H1 (cell line): ENCODE measurements at regions not wholly inside any gene's neighbourhood (a gene's known extent, or its start where the extent isn't known, plus 50 kb on each side); places are given as distances from the start of the nearest gene placed in this dataset.

Source experiments
- EZH2 ChIP-seq: fragments of 200-600 bp; sonication (generic); IDR thresholded peaks from 2 replicates; pipeline ENCODE4 v1.7.1; 2012; ENCODE audit warnings: low read depth, mild to moderate bottlenecking, moderate library complexity, low read length, inconsistent platforms; ENCODE audit not compliant: severe bottlenecking
- SIN3A ChIP-seq, 2 experiments: IDR thresholded peaks in 1 of 2; conservative IDR thresholded peaks in 1 of 2; 2 replicates each; pipeline ENCODE4 v1.6.1; 2011 to 2012; ENCODE audit warnings: low read length in 2 of 2, improper control_type of control experiment in 1 of 2, low read depth in 1 of 2, mild to moderate bottlenecking in 1 of 2
- TF ChIP-seq, protein P1 (sequence below), 3 experiments: IDR thresholded peaks; 1 replicate in 2 of 3; 2 replicates in 1 of 3; pipeline versions ENCODE4 v1.5.1 to v1.6.1; 2011; ENCODE audit warnings: low read length in 3 of 3, mild to moderate bottlenecking in 3 of 3, inconsistent platforms in 2 of 3, low read depth in 1 of 3, moderate library complexity in 1 of 3; ENCODE audit not compliant: insufficient read depth in 1 of 3; ENCODE audit errors: control extremely low read depth in 1 of 3

DNA sequence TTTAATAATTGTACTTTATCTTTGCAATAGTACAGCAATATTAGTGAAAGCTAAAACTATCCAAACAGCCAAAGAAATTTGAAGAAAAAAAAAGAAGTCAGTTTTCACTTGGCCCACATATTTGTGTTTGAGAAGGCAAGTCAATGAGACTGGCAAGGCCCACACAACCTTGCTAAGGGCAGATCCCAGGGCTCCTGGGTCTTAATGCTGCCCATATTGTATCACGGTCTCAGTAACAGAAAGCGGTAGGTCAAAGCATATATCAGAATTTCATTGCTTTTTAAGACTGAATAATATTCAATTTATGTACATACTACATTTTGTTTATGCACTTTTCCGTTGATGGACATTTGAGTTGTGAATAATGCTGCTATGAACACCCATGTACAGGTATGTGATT is 262.0 kb upstream of the TOPAZ1 start:
- TF ChIP-seq, protein P1, sequence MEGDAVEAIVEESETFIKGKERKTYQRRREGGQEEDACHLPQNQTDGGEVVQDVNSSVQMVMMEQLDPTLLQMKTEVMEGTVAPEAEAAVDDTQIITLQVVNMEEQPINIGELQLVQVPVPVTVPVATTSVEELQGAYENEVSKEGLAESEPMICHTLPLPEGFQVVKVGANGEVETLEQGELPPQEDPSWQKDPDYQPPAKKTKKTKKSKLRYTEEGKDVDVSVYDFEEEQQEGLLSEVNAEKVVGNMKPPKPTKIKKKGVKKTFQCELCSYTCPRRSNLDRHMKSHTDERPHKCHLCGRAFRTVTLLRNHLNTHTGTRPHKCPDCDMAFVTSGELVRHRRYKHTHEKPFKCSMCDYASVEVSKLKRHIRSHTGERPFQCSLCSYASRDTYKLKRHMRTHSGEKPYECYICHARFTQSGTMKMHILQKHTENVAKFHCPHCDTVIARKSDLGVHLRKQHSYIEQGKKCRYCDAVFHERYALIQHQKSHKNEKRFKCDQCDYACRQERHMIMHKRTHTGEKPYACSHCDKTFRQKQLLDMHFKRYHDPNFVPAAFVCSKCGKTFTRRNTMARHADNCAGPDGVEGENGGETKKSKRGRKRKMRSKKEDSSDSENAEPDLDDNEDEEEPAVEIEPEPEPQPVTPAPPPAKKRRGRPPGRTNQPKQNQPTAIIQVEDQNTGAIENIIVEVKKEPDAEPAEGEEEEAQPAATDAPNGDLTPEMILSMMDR (IDR thresholded peaks at IDR 0.05; ENCODE audit: control extremely low read depth in 1 of 3, insufficient read depth in 1 of 3, low read depth in 1 of 3, low read length in 3 of 3): no peak
- TF ChIP-seq EZH2 (no peak), SIN3A (conservative IDR thresholded peaks at IDR 0.05 in 1 of 2, IDR thresholded peaks at IDR 0.05 in 1 of 2; ENCODE audit: low read depth in 1 of 2, low read length in 2 of 2) (no peak)
